Psoas muscle (tissue), 7 donors: ENCODE measurements at regions not wholly inside any gene's neighbourhood (a gene's known extent, or its start where the extent isn't known, plus 50 kb on each side); places are given as distances from the start of the nearest gene placed in this dataset.

Experiments used
- ATAC-seq, 4 donors: fragments of 200-7000 bp; cut with Tn5 transposase; one replicate each; pipeline ENCODE4 v1.9.1; 2020; ENCODE audit warnings: moderate library complexity in 3 of 4, mild to moderate bottlenecking in 2 of 4
- DNase-seq, 2 donors: peaks; one replicate each; pipeline ENCODE4 v3.0.0-alpha.2; 2020
- H3K27ac ChIP-seq: fragments of 200-600 bp; one replicate; pipeline ENCODE4 v1.8.0; 2022
- H3K27me3 ChIP-seq, 3 donors: fragments of 200-600 bp in 1 of 3; one replicate each; pipeline versions ENCODE4 v1.6.1 to v1.8.0; 2013 to 2022; ENCODE audit warnings: low read length in 2 of 3, mild to moderate bottlenecking in 2 of 3, moderate library complexity in 1 of 3; ENCODE audit not compliant: insufficient read depth in 3 of 3
- H3K36me3 ChIP-seq, 2 donors: fragments of 200-600 bp in 1 of 2; one replicate each; pipeline versions ENCODE4 v1.6.1 to v1.8.0; 2013 to 2022; ENCODE audit warnings: low read depth in 1 of 2, mild to moderate bottlenecking in 1 of 2, moderate library complexity in 1 of 2; ENCODE audit not compliant: insufficient read depth in 1 of 2
- H3K4me1 ChIP-seq: fragments of 200-600 bp; one replicate; pipeline ENCODE4 v1.8.0; 2022
- H3K4me3 ChIP-seq: fragments of 200-600 bp; one replicate; pipeline ENCODE4 v1.8.0; 2022; ENCODE audit warnings: mild to moderate bottlenecking
- H3K9me3 ChIP-seq: fragments of 200-600 bp; one replicate; pipeline ENCODE4 v1.8.0; 2022
- CTCF ChIP-seq: fragments of 200-600 bp; IDR thresholded peaks from one replicate; pipeline ENCODE4 v1.8.0; 2022; ENCODE audit warnings: antibody characterized with exemption
- WGBS, 3 donors: extraction: QIAGEN DNeasy Blood & Tissue Kit; methylation state at CpG; one replicate each; pipeline versions ENCODE4 v1.1.6 to v1.1.7; 2013; 5-methylcytosine and 5-hydroxymethylcytosine counted together
- intact Hi-C, 2 donors: fragments of 100-400 bp; cut with DNase I; formaldehyde crosslinking; loops; one replicate each; pipeline versions ENCODE4 v1.11.0 to v1.14.2; 2022
- donor health status: healthy with polysubstance abuse.
- donor health status: DM: no; HTN: no; CAD: no; lungs with moderate emphysema.
- donor health status: Bipolar disorder and iron deficiency.
- donor health status: healthy.
- donor health status: DM: yes; HTN: yes; CAD: no.
- donor health status: DM: no; HTN: no; CAD: no.
- donor health status: DM: yes; HTN: yes; CAD: no.

DNA sequence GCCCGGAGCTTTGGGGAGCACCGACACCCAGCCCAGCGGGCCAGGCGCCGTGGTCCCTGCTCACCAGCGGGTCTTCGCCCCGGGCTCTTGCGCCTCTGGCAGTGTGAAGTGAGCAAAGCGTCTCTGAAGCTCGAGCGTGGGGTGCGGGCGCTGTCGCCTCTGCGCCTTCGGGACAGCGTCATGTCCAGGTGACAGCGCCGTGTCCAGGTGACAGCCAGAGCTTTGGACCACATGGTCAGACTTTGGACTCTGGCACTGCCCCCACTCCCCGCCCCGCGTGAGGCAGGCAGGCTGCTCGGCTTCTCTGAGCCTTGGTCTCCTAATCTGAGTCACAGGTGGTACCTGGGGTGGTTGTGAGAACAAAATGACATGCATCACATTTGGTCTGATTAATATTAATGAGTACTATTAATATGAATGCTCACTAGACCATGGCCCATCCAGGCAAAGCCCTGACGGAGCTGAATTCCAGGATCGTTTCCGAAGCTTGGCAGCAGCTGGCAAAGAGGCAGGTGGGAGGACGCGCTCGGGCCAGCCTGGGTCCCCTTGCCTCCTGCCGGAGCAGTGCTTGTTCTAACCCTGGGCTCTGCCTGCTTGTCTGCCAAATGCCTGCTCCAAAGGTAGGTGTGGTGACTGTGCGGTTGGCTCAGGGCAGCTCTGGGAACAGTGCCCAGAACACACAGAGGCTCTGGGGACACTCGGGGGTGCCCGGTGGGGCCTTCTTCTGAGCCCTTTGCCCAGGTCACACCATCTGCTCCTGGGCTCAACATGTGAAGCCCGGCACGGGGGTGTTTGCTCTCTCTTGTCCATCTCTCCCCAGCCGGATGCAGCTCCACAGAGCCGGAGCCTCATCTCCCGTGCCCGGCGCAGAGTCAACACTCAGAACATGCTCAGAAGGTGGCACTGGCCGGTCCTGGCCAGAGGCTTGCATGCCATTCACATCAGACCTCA is 157.1 kb downstream of the OLFM1 start:
- Histone ChIP-seq H3K4me3 (no peak overlapping the region), H3K27me3 (peaks cover 0 to 62% (median 12%) of the 10 kb centered on the region in 3 donors), H3K36me3 (no peaks in the 10 kb centered on the region), H3K27ac (no peak overlapping the region), H3K9me3 (no peaks in the 10 kb centered on the region), H3K4me1 (no peaks in the 10 kb centered on the region)
- TF ChIP-seq CTCF = no peak
- DNase-seq (peak; percentile 7 to 49), ATAC-seq (no peak)
- intact Hi-C loops = no loop called here
- 60 to 66% (median 61%) methylated on average over 40 to 42 of the region's 42 CpGs for WGBS, 3 donors

GRCh38 chr9:135245482-135246247 is 158.2 kb downstream of the OLFM1 start:
- 91 to 93% (median 91%) methylated on average over 22 of the region's 22 CpGs for WGBS, 3 donors
- no peaks in the 10 kb centered on the region for H3K9me3 ChIP-seq
- no peak for TF ChIP-seq CTCF
- ATAC-seq (no peak), DNase-seq (peak; percentile 2 to 23)
- no peaks in the 10 kb centered on the region for H3K36me3 ChIP-seq
- intact Hi-C loops = no loop called here
- H3K27ac ChIP-seq = no peak overlapping the region
- H3K4me3 ChIP-seq = no peak overlapping the region
- no peaks in the 10 kb centered on the region for H3K4me1 ChIP-seq
- peaks cover 0 to 59% (median 12%) of the 10 kb centered on the region in 3 donors for H3K27me3 ChIP-seq

DNA sequence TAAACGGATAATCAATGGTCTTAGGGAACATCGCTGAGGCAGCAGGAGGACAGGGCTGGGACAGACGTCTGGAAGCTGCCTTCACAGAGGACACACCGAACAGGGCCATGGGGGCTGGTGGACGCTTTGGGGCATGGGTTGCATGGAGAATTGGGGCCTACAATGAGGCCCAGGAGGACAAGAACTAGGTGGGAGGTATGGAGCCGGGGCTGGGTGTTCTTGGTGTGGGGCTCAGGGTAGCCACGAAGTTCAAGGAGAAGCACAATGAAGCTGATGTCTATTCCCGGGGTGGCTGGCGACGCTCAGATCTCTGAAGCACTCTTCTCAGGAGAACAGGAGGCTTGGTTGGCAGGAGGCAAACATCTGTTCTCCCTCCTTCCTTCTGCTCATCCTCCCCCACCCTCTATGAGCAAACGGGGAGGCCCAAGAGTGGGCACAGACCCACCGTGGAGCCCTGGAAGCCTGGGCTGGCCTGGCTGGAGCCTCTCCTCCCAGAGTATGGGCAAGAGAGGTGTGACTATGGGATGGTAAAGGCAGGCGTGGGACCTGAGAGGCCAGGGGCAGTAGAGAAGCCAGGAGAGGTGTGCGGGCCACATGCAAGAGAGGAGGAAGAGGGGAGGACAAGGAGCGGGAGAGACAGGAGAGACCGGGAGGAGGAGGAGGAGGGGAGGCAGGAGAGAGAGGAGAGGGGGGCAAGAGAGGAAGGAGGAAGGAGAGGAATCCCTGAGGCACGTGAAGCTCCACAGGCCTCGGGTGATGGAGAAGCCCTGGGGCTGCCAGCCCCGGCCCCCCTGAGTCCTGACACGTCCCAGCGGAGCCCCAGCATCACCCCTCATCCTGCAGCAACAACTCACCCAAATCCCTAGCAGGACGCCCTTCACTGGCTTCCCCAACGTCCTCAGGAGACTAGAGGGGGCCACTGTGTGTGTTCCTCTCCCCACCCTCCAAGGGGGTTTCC is 159.1 kb downstream of the OLFM1 start:
- H3K4me1 ChIP-seq = no peaks in the 10 kb centered on the region
- WGBS, 3 donors = 68 to 74% (median 71%) methylated on average over 21 to 23 of the region's 23 CpGs
- peak; percentile 6 to 30 for DNase-seq
- H3K27ac ChIP-seq = no peak overlapping the region
- intact Hi-C loops = no loop called here
- no peak for ATAC-seq
- H3K9me3 ChIP-seq = no peaks in the 10 kb centered on the region
- no peak for TF ChIP-seq CTCF
- H3K36me3 ChIP-seq = no peaks in the 10 kb centered on the region
- H3K4me3 ChIP-seq = no peak overlapping the region
- peaks cover 0 to 66% (median 12%) of the 10 kb centered on the region in 3 donors for H3K27me3 ChIP-seq

- DNase-seq (peak; percentile 10 to 13), ATAC-seq (no peak)
- WGBS, 3 donors = 78 to 83% (median 78%) methylated on average over 27 of the region's 27 CpGs
- intact Hi-C loops = no loop called here
- H3K4me3 ChIP-seq = no peak overlapping the region
- no peak overlapping the region for H3K27ac ChIP-seq
- H3K27me3 ChIP-seq = peaks cover 0 to 72% (median 12%) of the 10 kb centered on the region in 3 donors
- H3K36me3 ChIP-seq = no peaks in the 10 kb centered on the region
- TF ChIP-seq CTCF = no peak
- no peaks in the 10 kb centered on the region for H3K9me3 ChIP-seq
- H3K4me1 ChIP-seq = no peaks in the 10 kb centered on the region
Observed at GRCh38 chr9:135247227-135247930, 159.9 kb downstream of the OLFM1 start.
